ENCODE measurements at regions not wholly inside any gene's neighbourhood (a gene's known extent, or its start where the extent isn't known, plus 50 kb on each side); places are given as distances from the start of the nearest gene placed in this dataset.

DNA sequence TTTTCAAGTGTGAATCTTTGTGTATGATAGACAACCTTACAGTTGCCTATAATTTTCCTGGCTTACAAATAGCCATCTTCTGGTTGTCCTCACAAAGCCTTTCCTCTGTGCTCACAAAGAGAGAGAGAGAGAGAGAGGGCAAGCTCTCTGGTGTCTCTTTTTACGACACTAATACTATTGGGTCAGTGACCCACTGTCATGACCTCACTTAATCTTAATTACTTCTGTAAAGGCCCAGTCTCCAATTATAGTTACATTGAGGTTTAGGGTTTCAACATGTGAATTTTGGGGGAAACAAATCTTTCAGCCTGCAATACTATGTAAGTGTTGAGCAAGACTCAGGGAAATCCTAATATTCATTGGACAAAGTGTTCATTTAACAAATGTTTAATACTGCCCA, 167.4 kb upstream of the COL11A1 start:
- TF ChIP-seq, protein P1, sequence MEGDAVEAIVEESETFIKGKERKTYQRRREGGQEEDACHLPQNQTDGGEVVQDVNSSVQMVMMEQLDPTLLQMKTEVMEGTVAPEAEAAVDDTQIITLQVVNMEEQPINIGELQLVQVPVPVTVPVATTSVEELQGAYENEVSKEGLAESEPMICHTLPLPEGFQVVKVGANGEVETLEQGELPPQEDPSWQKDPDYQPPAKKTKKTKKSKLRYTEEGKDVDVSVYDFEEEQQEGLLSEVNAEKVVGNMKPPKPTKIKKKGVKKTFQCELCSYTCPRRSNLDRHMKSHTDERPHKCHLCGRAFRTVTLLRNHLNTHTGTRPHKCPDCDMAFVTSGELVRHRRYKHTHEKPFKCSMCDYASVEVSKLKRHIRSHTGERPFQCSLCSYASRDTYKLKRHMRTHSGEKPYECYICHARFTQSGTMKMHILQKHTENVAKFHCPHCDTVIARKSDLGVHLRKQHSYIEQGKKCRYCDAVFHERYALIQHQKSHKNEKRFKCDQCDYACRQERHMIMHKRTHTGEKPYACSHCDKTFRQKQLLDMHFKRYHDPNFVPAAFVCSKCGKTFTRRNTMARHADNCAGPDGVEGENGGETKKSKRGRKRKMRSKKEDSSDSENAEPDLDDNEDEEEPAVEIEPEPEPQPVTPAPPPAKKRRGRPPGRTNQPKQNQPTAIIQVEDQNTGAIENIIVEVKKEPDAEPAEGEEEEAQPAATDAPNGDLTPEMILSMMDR (IDR thresholded peaks at IDR 0.05 in 2 of 3, conservative IDR thresholded peaks at IDR 0.05 in 1 of 3; ENCODE audit: borderline replicate concordance in 1 of 3, insufficient read depth in 1 of 3, low read depth in 2 of 3, low read length in 2 of 3), result no peak
- TF ChIP-seq EZH2 (IDR thresholded peaks at IDR 0.05), result no peak

Data from HCT116 (cell line).